HepG2 (cell line): ENCODE measurements at regions not wholly inside any gene's neighbourhood (a gene's known extent, or its start where the extent isn't known, plus 50 kb on each side); places are given as distances from the start of the nearest gene placed in this dataset.

ENCODE experiments used
- ATAC-seq: fragments of 200-7000 bp; cut with Tn5 transposase; 3 replicates; pipeline ENCODE4 v1.9.1; 2020; ENCODE audit warnings: mild to moderate bottlenecking, moderate library complexity
- BruUV-seq: library from RNA; stranded (reverse); fragments of 400-500 nt; replicated peaks from 2 replicates; lab custom pipeline; 2021; lab: Mats Ljungman, UMichigan
- CTCF ChIA-PET: fragments of 300-600 bp; formaldehyde crosslinking; extraction: SDS; loops from one replicate; lab custom pipeline; 2021; ENCODE audit warnings: low total read pairs, inconsistent platforms, low intra/inter-chr PET ratio; lab: Yijun Ruan, JAX
- POLR2A ChIA-PET: fragments of 350-600 bp; sonication (Branson Sonifier 250); formaldehyde crosslinking; loops from one replicate; lab custom pipeline; 2020; ENCODE audit warnings: antibody characterized with exemption, inconsistent platforms; lab: Yijun Ruan, JAX
- DNase-seq: peaks from one replicate; pipeline ENCODE4 v3.0.0-alpha.2; 2015; ENCODE audit warnings: low spot score
- FAIRE-seq: peaks from 3 replicates; lab custom pipeline; 2011; peaks lifted over from hg19 to GRCh38; lab: Jason Lieb, UNC
- H2AFZ ChIP-seq: one replicate; pipeline ENCODE4 v1.6.1; 2011; ENCODE audit warnings: low read length, inconsistent platforms
- H3K27ac ChIP-seq: fragments of 300-600 bp; 3 replicates; pipeline ENCODE4 v1.8.0; 2011; ENCODE audit warnings: mixed run types, mild to moderate bottlenecking, mixed read lengths, low read length, inconsistent platforms; ENCODE audit not compliant: insufficient read depth; ENCODE audit errors: extremely low read length
- H3K27me3 ChIP-seq, 2 experiments: fragments of 200-600 bp in 1 of 2; 2 replicates in 1 of 2; 3 replicates in 1 of 2; pipeline versions ENCODE4 v1.6.0 to v1.8.0; 2011; ENCODE audit warnings: low read length in 2 of 2, mild to moderate bottlenecking in 2 of 2, moderate library complexity in 2 of 2, inconsistent platforms in 1 of 2; ENCODE audit not compliant: insufficient read depth in 2 of 2, control insufficient read depth in 1 of 2
- H3K36me3 ChIP-seq, 2 experiments: fragments of 200-600 bp in 1 of 2; replicated peaks in 1 of 2; 2 replicates in 1 of 2; 3 replicates in 1 of 2; pipeline versions ENCODE4 v1.5.1 to v1.8.0; 2011; ENCODE audit warnings: low read length in 2 of 2, inconsistent platforms in 1 of 2; ENCODE audit not compliant: insufficient read depth in 2 of 2, control insufficient read depth in 1 of 2
- H3K4me1 ChIP-seq: 2 replicates; pipeline ENCODE4 v1.5.1; 2012; ENCODE audit warnings: low read length, inconsistent platforms; ENCODE audit not compliant: insufficient read depth
- H3K4me2 ChIP-seq: 2 replicates; pipeline ENCODE4 v1.6.0; 2011; ENCODE audit warnings: low read depth, low read length, inconsistent platforms
- H3K4me3 ChIP-seq, 3 experiments: fragments of 200-600 bp in 1 of 3; sonication (generic), shearing (Covaris generic) in 1 of 3; replicated peaks in 1 of 3; 2 replicates each; pipeline ENCODE4 v1.5.1; 2011 to 2016; ENCODE audit warnings: low read length in 3 of 3, inconsistent platforms in 2 of 3, low read depth in 2 of 3, mild to moderate bottlenecking in 2 of 3, control low read depth in 1 of 3, mixed read lengths in 1 of 3; ENCODE audit not compliant: insufficient read depth in 1 of 3
- H3K79me2 ChIP-seq: one replicate; pipeline ENCODE4 v1.6.1; 2011; ENCODE audit warnings: low read length, inconsistent platforms; ENCODE audit not compliant: insufficient read depth
- H3K9ac ChIP-seq: 2 replicates; pipeline ENCODE4 v1.6.0; 2011; ENCODE audit warnings: mild to moderate bottlenecking, low read depth, low read length, inconsistent platforms; ENCODE audit not compliant: insufficient read depth
- H3K9me3 ChIP-seq: 2 replicates; pipeline ENCODE4 v1.5.1; 2012; ENCODE audit warnings: mild to moderate bottlenecking, low read length
- H4K20me1 ChIP-seq: 2 replicates; pipeline ENCODE4 v1.6.0; 2011; ENCODE audit warnings: inconsistent platforms, mild to moderate bottlenecking, low read length, moderate library complexity; ENCODE audit not compliant: insufficient read depth
- HNRNPK ChIP-seq: fragments of 200-400 bp; formaldehyde crosslinking; IDR thresholded peaks from 2 replicates; pipeline ENCODE4 v1.6.1; 2018; ENCODE audit warnings: low read length, low read depth, moderate library complexity, mild to moderate bottlenecking; ENCODE audit not compliant: poor library complexity, severe bottlenecking
- PCBP1 ChIP-seq: fragments of 200-400 bp; formaldehyde crosslinking; IDR thresholded peaks from 2 replicates; pipeline ENCODE4 v1.6.1; 2017; ENCODE audit warnings: mild to moderate bottlenecking, low read depth, low read length, borderline replicate concordance
- ZNF629 ChIP-seq: sonication (generic); formaldehyde crosslinking; conservative IDR thresholded peaks from 2 replicates; pipeline ENCODE4 v1.5.0; 2020; ENCODE audit warnings: missing genetic modification reagents
- ZNF772 ChIP-seq: sonication (generic); formaldehyde crosslinking; IDR thresholded peaks from 2 replicates; pipeline ENCODE4 v1.5.0; 2020; ENCODE audit warnings: mild to moderate bottlenecking, missing genetic modification reagents
- ZSCAN22 ChIP-seq: sonication (generic); formaldehyde crosslinking; IDR thresholded peaks from 2 replicates; pipeline ENCODE4 v1.4.0; 2020; ENCODE audit warnings: mild to moderate bottlenecking, missing genetic modification reagents
- WGBS: methylation state at CpG from one replicate; pipeline ENCODE4 v1.1.6; 2017; ENCODE audit warnings: low lambda C conversion rate; 5-methylcytosine and 5-hydroxymethylcytosine counted together
- in situ Hi-C: cut with HindIII; loops from 2 replicates; pipeline ENCODE4 v1.10.0; 2017; ENCODE audit warnings: low pct_unique_long_range_greater_than_20kb; ENCODE audit not compliant: extremely low pct_ligation_motif_present
- intact Hi-C: fragments of 100-400 bp; cut with micrococcal nuclease; formaldehyde crosslinking; loops from one replicate; pipeline ENCODE4 v1.10.0; 2022; ENCODE audit not compliant: unreplicated experiment

- BruUV-seq: no TSS peak
- Histone ChIP-seq H3K4me2 (no peak overlapping the region), H3K4me3 (no peak overlapping the region), H3K9me3 (no peaks in the 10 kb centered on the region), H3K9ac (no peak overlapping the region), H3K27ac (no peak overlapping the region)
- ATAC-seq: no peak
- in situ Hi-C loops: loop anchor here (5.0 to 25.0 kb wide), 2 partner anchors 396 to 606 kb away; partner anchors contain the start of gene MN1
- ChIA-PET POLR2A (no interaction called here), CTCF (interaction anchor here (2.2 kb wide), 1 partner anchor 398 kb away, joined by 21 read pairs; no protein-coding TSS in a partner anchor)
- peak; percentile 43; the same call in 1 of the 2 replicates for TF ChIP-seq ZNF629 (CRISPR knock-in tag)
- TF ChIP-seq PCBP1: no peak
- TF ChIP-seq, all 625 proteins: peak for 1
- Histone ChIP-seq H3K27me3 (peaks cover 0 to 5% of the 10 kb centered on the region in 2 experiments; a peak in 2 of 5 replicates), H3K36me3 (no peaks in the 10 kb centered on the region), H3K4me1 (no peaks in the 10 kb centered on the region), H2AFZ (no peak overlapping the region), H4K20me1 (no peaks in the 10 kb centered on the region), H3K79me2 (no peaks in the 10 kb centered on the region)
- FAIRE-seq (no peak), DNase-seq (no peak)
- WGBS: 79% methylated on average over 2 of the region's 2 CpGs
- intact Hi-C loops: loop anchor here (1.0 to 5.0 kb wide), 3 partner anchors 221 to 649 kb away; no protein-coding TSS in a partner anchor
Measured at GRCh38 chr22:27406389-27406861, 395.1 kb downstream of the MN1 start.

DNA sequence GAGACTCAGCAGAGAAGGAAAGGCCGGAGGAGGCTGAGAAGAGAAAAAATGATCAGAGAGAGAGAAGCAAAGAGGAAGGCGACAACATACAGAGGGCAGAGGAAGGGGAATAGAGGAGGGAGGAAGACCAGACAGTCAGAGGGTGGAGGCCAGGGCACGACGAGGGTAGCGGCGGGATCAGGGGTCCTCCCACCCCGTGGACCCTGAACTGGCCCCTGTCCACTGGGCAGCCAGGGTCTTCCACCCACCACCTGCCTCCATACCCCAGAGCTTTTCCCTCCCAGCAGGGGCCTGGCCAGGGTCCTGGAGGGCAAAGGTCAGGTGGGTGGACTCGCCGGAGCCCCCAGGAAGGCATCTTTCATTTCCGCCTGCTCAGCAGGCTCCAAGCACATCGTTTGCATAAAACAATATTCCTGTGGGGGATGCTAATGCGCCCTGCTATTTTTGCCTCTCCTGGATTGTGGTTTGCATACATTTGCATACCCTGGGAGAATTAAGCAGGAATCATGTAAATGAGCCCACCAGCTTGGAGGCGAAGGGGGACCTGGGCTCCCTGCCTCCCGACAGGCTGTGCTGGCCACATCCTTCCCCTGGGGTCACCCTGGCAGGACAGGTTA lies 394.1 kb downstream of the MN1 start:
- Histone ChIP-seq H3K36me3 (no peaks in the 10 kb centered on the region), H3K79me2 (no peaks in the 10 kb centered on the region), H3K4me2 (no peak overlapping the region)
- intact Hi-C loops: loop anchor here (5.0 kb wide), 2 partner anchors 220 to 650 kb away; no protein-coding TSS in a partner anchor
- TF ChIP-seq ZNF772 (CRISPR knock-in tag): no peak
- TF ChIP-seq ZSCAN22: peak; percentile 88
- no peak for TF ChIP-seq HNRNPK
- TF ChIP-seq, all 625 proteins: peak for 1
- no peaks in the 10 kb centered on the region for H4K20me1 ChIP-seq
- no peak overlapping the region for H3K9ac ChIP-seq
- H3K4me1 ChIP-seq: no peaks in the 10 kb centered on the region
- no peak overlapping the region for H3K4me3 ChIP-seq
- ChIA-PET CTCF (no interaction called here), POLR2A (no interaction called here)
- H2AFZ ChIP-seq: no peak overlapping the region
- BruUV-seq: no TSS peak
- FAIRE-seq (no peak), ATAC-seq (no peak), DNase-seq (no peak)
- H3K27me3 ChIP-seq: peaks cover 0 to 5% of the 10 kb centered on the region in 2 experiments; a peak in 2 of 5 replicates
- in situ Hi-C loops: loop anchor here (5.0 to 25.0 kb wide), 2 partner anchors 395 to 605 kb away; partner anchors contain the start of gene MN1
- no peak overlapping the region for H3K27ac ChIP-seq
- H3K9me3 ChIP-seq: no peaks in the 10 kb centered on the region
- WGBS: 53% methylated on average over 10 of the region's 14 CpGs
